ENCODE measurements at regions not wholly inside any gene's neighbourhood (a gene's known extent, or its start where the extent isn't known, plus 50 kb on each side); places are given as distances from the start of the nearest gene placed in this dataset.

GRCh38 chr10:62893036-62893435, 76.9 kb upstream of the EGR2 start:
- TF ChIP-seq, protein P1, sequence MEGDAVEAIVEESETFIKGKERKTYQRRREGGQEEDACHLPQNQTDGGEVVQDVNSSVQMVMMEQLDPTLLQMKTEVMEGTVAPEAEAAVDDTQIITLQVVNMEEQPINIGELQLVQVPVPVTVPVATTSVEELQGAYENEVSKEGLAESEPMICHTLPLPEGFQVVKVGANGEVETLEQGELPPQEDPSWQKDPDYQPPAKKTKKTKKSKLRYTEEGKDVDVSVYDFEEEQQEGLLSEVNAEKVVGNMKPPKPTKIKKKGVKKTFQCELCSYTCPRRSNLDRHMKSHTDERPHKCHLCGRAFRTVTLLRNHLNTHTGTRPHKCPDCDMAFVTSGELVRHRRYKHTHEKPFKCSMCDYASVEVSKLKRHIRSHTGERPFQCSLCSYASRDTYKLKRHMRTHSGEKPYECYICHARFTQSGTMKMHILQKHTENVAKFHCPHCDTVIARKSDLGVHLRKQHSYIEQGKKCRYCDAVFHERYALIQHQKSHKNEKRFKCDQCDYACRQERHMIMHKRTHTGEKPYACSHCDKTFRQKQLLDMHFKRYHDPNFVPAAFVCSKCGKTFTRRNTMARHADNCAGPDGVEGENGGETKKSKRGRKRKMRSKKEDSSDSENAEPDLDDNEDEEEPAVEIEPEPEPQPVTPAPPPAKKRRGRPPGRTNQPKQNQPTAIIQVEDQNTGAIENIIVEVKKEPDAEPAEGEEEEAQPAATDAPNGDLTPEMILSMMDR (IDR thresholded peaks at IDR 0.05; ENCODE audit: insufficient read depth, low read depth, low read length) = no peak
- TF ChIP-seq EZH2 (IDR thresholded peaks at IDR 0.05; ENCODE audit: insufficient read depth, low read length) = no peak
